Skeletal muscle tissue (tissue), 3 donors: ENCODE measurements at regions not wholly inside any gene's neighbourhood (a gene's known extent, or its start where the extent isn't known, plus 50 kb on each side); places are given as distances from the start of the nearest gene placed in this dataset.
"Not testable (repeated sequence)": the region's sequence is repeated elsewhere in the genome, so short reads cannot be mapped to it uniquely, and the experiment has no call there.

Experiments used
- H3K27ac ChIP-seq: one replicate; pipeline ENCODE4 v1.7.0; 2013; ENCODE audit warnings: mild to moderate bottlenecking, low read depth, low read length, inconsistent platforms
- H3K27me3 ChIP-seq, 3 donors: one replicate each; pipeline ENCODE4 v1.7.0; 2013; ENCODE audit warnings: low read length in 3 of 3; ENCODE audit not compliant: control insufficient read depth in 3 of 3, insufficient read depth in 3 of 3
- H3K36me3 ChIP-seq, 3 donors: one replicate each; pipeline ENCODE4 v1.7.0; 2013; ENCODE audit warnings: low read length in 3 of 3; ENCODE audit not compliant: control insufficient read depth in 3 of 3, insufficient read depth in 3 of 3
- H3K4me1 ChIP-seq, 3 donors: one replicate each; pipeline ENCODE4 v1.7.0; 2013; ENCODE audit warnings: low read length in 3 of 3, mild to moderate bottlenecking in 3 of 3; ENCODE audit not compliant: control insufficient read depth in 3 of 3, insufficient read depth in 3 of 3
- H3K4me3 ChIP-seq, 3 donors: one replicate each; pipeline ENCODE4 v1.7.0; 2013; ENCODE audit warnings: low read length in 3 of 3
- H3K9ac ChIP-seq, 3 donors: one replicate each; pipeline ENCODE4 v1.7.0; 2013; ENCODE audit warnings: low read length in 3 of 3, mild to moderate bottlenecking in 3 of 3, moderate library complexity in 2 of 3, low read depth in 1 of 3
- H3K9me3 ChIP-seq, 3 donors: one replicate each; pipeline ENCODE4 v1.7.0; 2013; ENCODE audit warnings: low read length in 3 of 3; ENCODE audit not compliant: control insufficient read depth in 3 of 3
- donor health status: Osteomylitis.

DNA sequence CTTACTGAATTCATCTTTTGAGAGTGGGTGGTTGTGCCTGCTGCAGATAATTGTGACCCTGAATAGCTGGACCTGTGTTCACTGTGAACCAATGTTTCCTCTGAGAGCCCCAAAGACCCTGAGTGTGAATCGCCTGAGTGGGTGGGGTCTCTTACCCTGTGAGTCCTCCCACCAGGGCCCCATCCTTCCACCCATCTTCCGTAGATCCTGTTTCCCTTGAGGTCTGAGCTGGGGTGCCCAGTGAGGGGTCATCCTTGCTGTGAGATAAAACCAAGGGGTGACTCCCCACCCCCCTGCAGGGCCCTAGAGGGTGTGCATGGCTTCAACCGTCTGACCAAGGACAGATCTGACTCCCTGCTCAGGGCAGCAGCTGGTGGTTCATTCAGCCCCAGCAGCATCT is 78.0 kb upstream of the ZNF479 start:
- Histone ChIP-seq H3K36me3 (no peaks in the 10 kb centered on the region), H3K27ac (no peak overlapping the region), H3K4me3 (no peak overlapping the region), H3K4me1 (no peaks in the 10 kb centered on the region), H3K9me3 (peaks cover 0 to 5% (median 4%) of the 10 kb centered on the region in 3 donors), H3K27me3 (no peaks in the 10 kb centered on the region), H3K9ac (no peak overlapping the region)

DNA sequence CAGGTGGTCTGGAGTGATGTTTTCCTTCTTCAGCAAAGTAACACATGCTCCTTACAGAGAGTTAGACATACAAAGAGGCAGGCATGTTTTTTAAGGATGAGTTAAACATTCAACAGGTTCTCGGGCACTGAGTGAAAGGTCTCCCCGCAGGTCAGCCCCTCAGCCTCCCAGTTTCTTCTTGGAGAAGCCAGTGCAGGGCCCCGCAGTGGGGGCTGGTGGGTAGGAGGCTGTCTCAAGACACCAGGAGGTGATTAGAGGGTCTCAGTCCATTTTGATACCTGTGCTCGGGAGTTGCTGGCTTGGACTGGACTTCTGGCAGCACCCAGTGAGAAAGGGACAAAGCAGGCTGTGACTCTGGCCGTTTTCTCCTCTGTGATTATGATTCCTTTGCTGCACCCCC is 78.6 kb upstream of the ZNF479 start:
- H3K4me1 ChIP-seq = no peaks in the 10 kb centered on the region
- no peak overlapping the region for H3K9ac ChIP-seq
- no peaks in the 10 kb centered on the region for H3K36me3 ChIP-seq
- no peaks in the 10 kb centered on the region for H3K27me3 ChIP-seq
- no peak overlapping the region for H3K4me3 ChIP-seq
- H3K27ac ChIP-seq = no peak overlapping the region
- peaks cover 0 to 7% (median 4%) of the 10 kb centered on the region in 3 donors for H3K9me3 ChIP-seq

DNA sequence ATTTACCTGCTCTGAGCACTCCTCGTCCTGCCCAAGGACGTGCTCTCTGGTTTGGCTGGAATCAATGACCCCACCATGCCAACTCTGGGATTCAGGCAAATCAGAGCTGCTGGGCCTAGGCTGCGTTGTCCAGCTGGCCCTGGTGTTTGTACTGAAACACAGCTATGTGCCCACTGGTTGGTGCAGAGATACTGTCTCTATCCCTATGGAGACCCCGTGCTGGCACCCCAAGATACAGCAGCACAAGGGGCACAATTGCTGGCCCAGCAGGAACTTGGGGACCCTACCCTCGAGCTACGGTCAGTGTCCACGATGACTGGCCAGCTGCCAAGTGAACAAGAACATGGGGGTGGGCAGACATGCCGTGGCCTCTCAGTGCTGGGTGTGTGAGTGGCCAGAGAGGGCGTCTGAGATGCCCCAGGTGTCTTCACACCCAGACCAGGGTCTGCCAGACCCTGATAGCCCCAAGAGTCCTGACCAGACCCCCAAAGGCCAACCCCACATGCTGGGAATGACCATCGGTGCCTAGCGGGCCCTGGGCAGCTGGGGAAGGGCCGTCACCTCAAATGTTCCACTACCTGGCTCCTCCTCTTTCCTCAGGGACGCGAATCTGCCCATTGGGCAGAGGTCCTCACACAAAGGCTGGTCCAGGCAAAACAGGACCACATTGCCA is 79.3 kb upstream of the ZNF479 start:
- no peaks in the 10 kb centered on the region for H3K27me3 ChIP-seq
- H3K9me3 ChIP-seq = peaks cover 0 to 7% (median under 1%) of the 10 kb centered on the region in 3 donors
- H3K36me3 ChIP-seq = no peaks in the 10 kb centered on the region
- no peak overlapping the region for H3K4me3 ChIP-seq
- no peaks in the 10 kb centered on the region for H3K4me1 ChIP-seq
- H3K9ac ChIP-seq = no peak overlapping the region
- H3K27ac ChIP-seq = no peak overlapping the region

DNA sequence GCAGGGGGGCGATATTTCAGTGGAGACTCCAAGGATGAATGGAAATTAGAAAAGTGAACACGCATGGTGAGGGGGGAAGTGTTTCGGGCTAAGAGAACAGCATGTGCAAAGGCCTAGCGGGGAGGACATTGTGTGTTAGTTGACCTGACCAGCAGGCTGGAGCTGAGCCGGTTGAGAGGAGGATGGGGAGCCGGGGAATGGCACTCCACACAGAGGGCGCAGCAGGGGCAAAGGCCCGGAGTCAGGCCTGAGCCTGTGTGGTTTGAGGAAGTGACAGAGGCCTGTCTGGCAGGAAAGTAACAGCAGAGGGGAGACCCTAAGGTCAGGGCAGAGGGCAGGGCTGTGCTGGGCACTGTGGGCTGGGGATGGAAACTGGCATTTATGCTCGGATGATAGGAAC is 83.2 kb upstream of the ZNF479 start:
- H3K9me3 ChIP-seq = peaks cover 0 to 7% (median 0%) of the 10 kb centered on the region in 3 donors

DNA sequence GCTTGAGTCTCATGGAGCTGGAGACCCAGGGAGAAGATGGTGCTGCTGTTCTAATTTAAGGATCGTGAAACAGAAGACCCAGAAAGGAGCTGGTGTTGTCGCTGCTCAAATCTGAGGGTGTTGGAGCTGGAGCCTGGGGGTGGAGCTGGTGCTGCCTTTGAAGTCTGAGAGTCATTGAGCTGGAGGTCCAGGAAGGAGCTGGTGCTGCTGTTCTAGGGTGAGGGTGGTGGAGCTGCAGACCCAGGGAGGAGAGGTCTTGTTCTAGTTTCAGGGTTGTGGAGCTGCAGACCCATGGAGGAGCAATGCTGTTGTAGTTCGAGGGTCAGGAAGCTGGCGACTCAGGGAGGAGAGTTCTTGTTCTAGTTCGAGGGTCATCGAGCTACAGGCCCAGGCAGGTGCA is 84.1 kb upstream of the ZNF479 start:
- Histone ChIP-seq H3K4me3 (no peak overlapping the region), H3K9ac (no peak overlapping the region), H3K4me1 (no peaks in the 10 kb centered on the region), H3K27ac (no peak overlapping the region), H3K9me3 (peaks cover 0 to 6% (median 0%) of the 10 kb centered on the region in 3 donors), H3K36me3 (no peaks in the 10 kb centered on the region), H3K27me3 (no peaks in the 10 kb centered on the region)

More for the DNA sequence above, 83.2 kb upstream of the ZNF479 start:
- H3K27me3 ChIP-seq = no peaks in the 10 kb centered on the region
- no peak overlapping the region for H3K9ac ChIP-seq
- no peak overlapping the region for H3K4me3 ChIP-seq
- no peak overlapping the region for H3K27ac ChIP-seq
- no peaks in the 10 kb centered on the region for H3K4me1 ChIP-seq
- H3K36me3 ChIP-seq = no peaks in the 10 kb centered on the region

DNA sequence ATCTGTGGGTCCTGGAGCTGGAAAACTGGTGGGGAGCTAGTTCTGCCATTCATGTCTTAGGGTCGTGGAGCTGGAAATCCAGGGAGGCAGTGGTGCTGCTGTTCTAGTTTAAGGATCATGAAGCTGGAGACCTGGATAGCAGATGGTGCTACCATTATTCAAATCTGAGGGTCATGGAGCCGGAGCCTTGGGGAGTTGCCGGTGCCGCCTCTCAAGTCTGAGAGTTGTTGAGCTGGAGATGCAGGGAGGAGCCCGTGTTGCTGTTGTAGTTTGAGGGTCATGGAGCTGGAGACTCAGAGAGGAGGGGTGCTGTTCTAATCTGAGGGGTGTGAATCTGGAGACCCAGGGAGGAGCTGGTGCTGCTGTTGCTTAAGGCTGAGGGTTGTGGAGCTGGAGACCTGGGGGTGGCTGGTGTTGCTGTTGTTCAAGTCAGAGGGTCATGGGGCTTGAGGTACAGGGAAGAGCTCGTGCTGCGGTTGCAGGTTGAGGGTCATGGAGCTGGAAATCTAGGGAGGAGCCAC is 86.0 kb upstream of the ZNF479 start:
- Histone ChIP-seq H3K36me3 (no peaks in the 10 kb centered on the region), H3K27ac (no peak overlapping the region), H3K4me3 (no peak overlapping the region), H3K9me3 (peaks cover 0 to 4% (median 0%) of the 10 kb centered on the region in 3 donors), H3K4me1 (no peaks in the 10 kb centered on the region), H3K27me3 (no peaks in the 10 kb centered on the region), H3K9ac (no peak overlapping the region)

DNA sequence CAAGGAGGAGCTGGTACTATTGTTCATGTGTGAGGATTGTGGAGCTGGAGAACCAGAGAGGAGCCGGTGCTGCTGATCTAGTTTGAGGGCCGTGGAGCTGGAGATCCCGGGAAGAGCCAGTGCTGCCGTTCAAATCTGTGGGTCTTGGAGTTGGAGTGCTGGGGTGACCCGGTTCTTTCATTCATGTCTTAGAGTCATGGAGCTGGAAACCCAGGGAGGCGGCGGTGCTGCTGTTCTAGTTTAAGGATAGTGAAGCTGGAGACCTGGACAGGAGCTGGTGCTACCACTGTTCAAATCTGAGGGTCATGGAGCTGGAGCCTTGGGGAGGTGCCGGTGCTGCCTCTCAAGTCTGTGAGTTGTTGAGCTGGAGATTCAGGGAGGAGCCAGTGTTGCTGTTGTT is 88.5 kb upstream of the ZNF479 start:
- Histone ChIP-seq H3K9me3 (no peaks in the 10 kb centered on the region), H3K9ac (no peak overlapping the region), H3K4me1 (no peaks in the 10 kb centered on the region), H3K4me3 (no peak overlapping the region), H3K27me3 (no peaks in the 10 kb centered on the region), H3K36me3 (no peaks in the 10 kb centered on the region), H3K27ac (no peak overlapping the region)

DNA sequence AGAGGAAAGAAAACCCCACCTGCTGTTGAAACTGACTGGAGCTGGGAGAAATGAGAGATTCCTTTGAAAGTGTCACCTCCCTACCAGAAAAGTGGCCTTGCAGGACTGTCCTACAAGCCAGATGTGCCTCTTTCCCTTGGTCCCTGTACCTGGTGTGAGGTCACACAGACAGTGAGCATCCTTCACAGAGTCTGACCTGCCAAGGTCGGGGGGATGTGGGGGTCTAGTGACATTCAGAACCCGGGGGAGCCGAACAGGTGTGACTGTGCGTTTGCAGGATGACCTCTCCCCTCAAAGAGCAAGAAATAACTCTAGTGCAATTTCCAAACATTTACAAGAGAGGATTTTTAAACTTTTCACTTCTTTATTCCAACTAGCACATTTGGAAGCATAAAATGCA is 93.4 kb upstream of the ZNF479 start:
- peaks cover 0 to 5% (median 0%) of the 10 kb centered on the region in 3 donors for H3K9me3 ChIP-seq
- no peaks in the 10 kb centered on the region for H3K4me1 ChIP-seq
- H3K27ac ChIP-seq = no peak overlapping the region

DNA sequence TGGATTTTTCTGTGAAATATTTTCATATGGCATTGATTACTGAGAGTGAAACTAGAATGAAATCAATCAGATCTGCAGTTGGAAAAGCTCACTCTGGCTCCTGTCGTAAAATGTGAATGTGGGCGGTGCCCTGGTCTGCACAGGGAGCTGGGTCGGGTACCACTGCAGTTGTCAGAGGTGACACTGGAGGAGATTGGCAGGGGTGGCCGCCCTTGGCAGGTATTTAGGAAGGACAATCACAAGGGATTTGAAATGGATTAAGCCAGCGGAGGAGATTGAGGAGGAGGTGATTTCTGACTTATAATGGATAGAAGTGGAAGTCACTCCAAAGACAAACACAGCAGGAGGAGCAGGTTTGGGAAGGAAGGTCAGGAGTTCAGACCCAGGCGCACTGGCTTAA is 109.0 kb upstream of the ZNF479 start:
- H3K4me3 ChIP-seq, H3K36me3 ChIP-seq, H3K9me3 ChIP-seq, H3K4me1 ChIP-seq, H3K27ac ChIP-seq, H3K9ac ChIP-seq, H3K27me3 ChIP-seq: not testable (repeated sequence)

More for the DNA sequence above, 93.4 kb upstream of the ZNF479 start:
- no peaks in the 10 kb centered on the region for H3K27me3 ChIP-seq
- H3K4me3 ChIP-seq = no peak overlapping the region
- H3K36me3 ChIP-seq = no peaks in the 10 kb centered on the region
- H3K9ac ChIP-seq = no peak overlapping the region

DNA sequence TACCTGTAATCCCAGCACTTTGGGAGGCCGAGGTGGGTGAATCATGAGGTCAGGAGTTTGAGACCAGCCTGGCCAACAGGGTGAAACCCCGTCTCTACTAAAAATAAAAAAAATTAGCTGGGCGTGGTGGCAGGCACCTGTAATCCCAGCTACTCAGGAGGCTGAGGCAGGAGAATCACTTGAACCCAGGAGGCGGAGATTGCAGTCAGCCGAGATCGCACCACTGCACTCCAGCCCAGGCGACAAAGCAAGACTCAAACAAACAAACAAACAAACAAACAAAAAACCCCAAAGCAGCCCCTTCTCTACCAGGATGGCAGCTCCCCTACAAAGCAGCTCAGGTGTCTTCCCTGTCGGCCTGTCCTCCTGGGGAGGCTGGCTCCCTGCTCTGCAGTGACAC is 111.3 kb upstream of the ZNF479 start:
- not testable (repeated sequence) for H3K9ac ChIP-seq, H3K36me3 ChIP-seq

More for the DNA sequence above, 111.3 kb upstream of the ZNF479 start:
- not testable (repeated sequence) for H3K4me3 ChIP-seq, H3K27me3 ChIP-seq, H3K9me3 ChIP-seq, H3K4me1 ChIP-seq, H3K27ac ChIP-seq
